DND-41 (cell line): ENCODE measurements at regions not wholly inside any gene's neighbourhood (a gene's known extent, or its start where the extent isn't known, plus 50 kb on each side); places are given as distances from the start of the nearest gene placed in this dataset.

Experiments
- CTCF ChIP-seq: IDR thresholded peaks from 2 replicates; pipeline ENCODE4 v1.5.1; 2012; ENCODE audit warnings: borderline replicate concordance, low read length, moderate library complexity, mild to moderate bottlenecking; ENCODE audit not compliant: poor library complexity, severe bottlenecking; ENCODE audit errors: extremely low read depth
- EZH2 ChIP-seq: IDR thresholded peaks from 3 replicates; pipeline ENCODE4 v1.6.1; 2012; ENCODE audit warnings: borderline replicate concordance, low read depth, mild to moderate bottlenecking, moderate library complexity, low read length, inconsistent platforms; ENCODE audit not compliant: severe bottlenecking

- no peak for TF ChIP-seq CTCF
- no peak for TF ChIP-seq EZH2
Observed at GRCh38 chr1:221018414-221018813, 139.2 kb downstream of the HLX start.
